HG03103 (cell line): ENCODE measurements at regions not wholly inside any gene's neighbourhood (a gene's known extent, or its start where the extent isn't known, plus 50 kb on each side); places are given as distances from the start of the nearest gene placed in this dataset.

Experiments used
- ATAC-seq: cut with Tn5 transposase; IDR thresholded peaks from one replicate; pipeline ENCODE4 v1.9.1; 2021; ENCODE audit warnings: low read depth; ENCODE audit not compliant: unreplicated experiment

DNA sequence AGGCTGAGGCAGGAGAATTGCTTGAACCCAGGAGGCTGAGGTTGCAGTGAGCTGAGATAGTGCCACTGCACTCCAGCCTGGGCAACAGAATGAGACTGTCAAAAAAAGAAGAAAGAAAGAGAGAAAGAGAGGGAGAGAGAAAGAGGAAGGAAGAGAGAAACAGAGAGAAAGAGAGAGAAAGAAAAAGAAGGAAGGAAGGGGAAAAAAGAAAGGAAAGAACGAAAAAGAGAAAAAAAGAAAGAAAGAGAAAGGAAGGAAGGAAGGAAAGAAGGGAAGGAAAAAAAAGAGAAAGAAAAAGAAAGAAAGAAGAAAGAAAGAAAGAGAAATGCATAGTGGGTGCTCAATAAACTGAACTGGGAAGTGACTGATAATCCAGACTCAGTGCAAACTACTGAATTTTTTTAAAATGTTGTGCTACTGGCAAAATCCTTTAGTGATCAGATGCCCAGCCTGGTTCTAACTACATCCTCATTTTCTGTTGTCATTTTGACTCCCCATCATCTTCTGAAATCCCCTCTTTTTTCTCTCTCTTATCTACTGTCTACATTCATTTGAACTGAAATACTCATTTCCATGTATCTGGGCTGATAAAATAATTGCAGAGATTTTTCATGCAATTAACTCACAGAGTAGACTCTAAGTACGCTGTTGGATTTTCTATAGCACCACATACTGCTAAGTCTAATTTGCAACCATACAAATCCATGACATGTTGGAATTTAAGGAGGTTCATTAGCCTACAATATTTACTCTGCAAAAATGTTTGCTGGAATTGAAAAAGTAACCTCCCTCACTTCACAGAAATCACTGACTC, 85.3 kb upstream of the HIVEP1 start:
- no peak for ATAC-seq

DNA sequence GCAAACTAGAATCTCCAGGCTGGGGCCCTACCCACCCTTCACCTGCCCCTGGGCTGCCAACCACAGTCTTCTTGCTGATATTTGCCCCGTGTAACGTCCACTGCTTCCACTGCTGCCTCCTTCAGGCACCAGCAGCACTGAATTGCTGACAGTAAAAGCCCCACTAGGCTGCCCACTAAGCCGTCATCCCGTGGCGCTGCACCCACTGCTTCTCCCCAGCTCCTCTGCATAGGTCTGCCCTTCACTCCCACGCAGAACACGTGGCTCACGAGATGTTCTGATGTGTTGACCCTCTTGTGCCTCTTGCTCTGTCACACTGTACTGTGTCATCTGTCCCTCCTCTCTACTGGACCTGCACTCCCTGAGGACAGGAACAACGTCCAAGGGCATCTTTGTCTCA, 86.3 kb upstream of the HIVEP1 start:
- ATAC-seq, result no peak

DNA sequence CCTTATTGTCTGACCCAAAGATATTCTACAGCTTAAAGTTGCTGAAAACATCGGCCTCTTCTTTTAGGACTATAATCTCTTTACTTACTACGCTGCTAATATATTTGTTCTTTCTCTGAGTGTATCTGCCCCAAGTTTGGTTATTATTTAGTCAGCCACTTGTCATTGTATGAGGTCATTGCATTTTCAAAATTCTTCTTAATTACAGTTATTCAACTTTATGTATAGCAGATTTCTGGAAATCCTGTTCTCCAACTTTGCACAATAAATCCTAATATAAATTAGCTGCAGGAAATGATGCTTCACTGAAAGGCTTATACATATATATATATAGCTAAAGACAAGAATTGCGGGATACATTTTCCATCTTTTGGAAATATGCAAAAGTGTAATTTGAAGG, 88.5 kb upstream of the HIVEP1 start:
- ATAC-seq, result no peak

DNA sequence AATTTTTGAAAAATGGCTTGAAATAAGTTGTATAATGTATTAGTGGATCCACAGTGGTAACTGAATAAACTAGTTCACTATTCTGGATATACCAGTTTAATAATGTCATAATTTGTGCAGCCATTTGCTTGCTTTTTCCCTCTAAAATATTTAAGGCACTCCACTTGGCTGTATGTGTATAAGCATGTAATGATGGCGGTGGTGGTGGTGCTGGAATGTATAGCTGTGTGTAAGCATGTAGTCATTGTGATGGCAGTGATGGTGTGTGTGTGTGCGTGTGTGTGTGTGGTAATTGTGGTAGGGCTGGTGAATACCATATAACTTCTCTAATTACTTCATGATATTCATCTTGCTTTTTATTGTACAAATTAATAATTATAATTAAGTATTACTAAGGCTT, 89.2 kb upstream of the HIVEP1 start:
- ATAC-seq, result no peak

DNA sequence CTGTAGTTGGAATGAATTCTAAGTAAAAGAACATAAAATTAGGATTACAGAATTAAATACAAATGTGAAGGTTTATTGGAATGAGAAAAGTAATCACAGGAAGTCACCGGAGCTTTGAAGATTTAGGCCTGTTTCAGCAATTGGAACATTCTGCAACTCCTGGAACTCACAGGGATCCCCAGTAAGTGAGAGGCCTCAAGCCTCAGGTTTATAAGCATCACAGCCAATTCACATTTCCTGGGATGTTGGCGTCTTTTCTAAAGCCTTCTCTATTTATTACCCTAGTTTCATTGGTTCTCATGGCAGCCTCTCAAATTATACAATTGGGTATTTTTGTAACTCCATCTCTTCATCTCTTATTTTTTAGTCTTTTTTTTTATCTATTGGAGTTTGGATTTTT, 90.4 kb upstream of the HIVEP1 start:
- no peak for ATAC-seq

DNA sequence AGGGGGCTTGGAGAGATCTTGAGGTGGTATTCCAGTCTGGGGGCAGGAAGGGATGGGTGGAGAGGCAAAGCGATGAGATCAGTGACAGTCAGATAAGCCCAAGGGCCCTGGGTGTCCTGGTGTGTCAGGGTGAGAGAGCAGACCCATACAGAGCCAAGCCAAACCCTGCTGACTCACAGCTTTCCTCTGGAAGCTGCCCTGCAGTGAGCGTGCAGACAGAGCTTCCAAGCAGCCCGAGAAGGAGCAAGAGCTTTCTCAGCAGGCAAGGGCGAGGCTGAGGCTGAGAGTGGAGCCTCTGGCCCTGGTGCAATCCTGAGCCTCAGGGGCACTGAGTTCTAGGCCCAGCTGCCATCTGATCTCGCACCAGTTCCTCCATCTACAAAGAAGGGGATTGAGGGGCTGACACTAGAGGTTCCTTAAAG, 91.1 kb upstream of the HIVEP1 start:
- no peak for ATAC-seq

DNA sequence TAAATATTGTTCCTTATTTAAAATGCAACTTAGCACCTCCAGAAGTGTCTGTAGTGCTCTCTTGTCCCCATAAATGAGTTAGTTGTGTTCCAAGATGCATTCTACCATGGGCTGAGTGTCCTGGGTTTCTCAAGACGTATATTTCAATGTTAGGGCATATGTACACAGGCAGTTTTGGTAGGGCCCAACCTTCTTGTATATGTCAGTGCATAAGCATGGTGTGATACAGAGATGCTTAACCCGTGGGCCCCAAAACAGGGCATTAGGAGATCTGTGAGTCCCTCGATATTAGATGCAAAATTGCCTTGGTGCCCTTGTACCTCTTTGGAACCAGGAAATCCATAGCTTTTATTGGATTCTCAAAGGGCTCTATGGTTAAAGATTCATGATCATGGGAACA, 91.5 kb upstream of the HIVEP1 start:
- no peak for ATAC-seq

DNA sequence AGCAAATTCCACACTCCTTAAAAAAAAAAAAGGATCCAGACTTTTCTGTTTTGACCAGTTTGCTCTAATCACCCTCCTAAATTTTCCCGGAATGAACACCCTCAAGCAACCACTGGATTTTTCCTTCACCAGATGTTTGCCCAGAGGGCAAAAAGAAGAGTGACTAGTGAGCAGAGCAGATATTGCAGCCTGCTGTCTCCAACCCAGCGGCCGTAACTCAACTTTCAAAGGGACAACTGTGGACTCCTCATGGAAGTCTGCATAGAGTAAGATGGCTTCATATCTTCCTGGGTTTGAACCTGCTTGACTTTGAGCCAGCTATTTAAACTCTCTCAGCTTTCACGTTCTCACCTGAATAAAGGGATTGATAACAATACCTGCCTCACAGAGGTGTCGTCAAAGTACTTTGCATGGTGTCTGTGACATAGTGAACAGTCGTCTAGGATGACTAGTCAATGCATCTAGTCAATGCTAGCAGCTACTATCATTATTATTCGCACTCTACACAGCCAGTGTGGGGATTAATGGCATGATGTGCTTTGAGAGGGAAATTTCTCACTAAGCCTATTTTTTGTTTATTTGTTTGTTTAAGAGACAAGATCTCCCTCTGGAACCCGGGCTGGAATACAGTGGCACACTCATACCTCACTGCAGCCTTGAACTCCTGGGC, 92.2 kb upstream of the HIVEP1 start:
- ATAC-seq, result no peak

DNA sequence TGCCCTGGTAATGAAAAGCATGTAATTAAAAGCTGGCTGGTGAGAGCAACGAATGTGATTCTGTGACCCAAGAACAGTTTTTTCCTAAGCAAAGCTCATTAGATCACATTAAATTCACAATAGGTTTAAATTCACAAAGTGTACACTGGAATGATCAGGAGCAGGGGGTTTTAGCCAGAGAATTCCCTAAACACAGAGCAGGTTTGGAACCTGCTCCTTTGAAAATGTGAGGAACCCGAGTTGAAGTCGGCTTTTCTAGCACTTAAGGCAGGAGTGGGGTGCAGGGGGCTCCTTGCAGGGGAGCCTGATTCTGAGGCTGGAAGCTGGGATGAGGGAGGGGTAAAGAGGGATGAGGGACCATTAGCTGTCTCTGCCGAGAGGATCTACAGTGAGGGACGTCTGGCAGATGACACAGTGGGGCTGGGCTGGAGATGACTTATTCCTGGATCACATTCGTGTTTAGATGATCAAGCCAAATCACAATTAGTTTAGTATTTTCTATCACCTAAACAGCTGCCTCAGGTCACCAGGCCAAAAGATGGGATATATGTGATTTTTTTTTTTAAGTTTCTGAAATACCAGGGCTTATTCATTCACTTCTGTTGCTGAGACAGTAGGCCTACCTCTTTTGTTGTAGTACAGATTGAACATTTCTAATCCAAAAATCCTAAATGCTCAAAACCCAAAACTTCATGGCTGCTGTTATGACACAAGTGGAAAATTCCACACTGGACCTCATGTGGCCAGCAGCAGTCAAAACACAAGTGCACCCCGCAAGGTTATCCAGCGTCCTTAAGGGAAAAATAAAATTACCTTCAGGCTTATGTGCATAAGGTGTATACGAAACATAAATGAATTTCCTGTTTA, 93.1 kb upstream of the HIVEP1 start:
- ATAC-seq, result no peak

DNA sequence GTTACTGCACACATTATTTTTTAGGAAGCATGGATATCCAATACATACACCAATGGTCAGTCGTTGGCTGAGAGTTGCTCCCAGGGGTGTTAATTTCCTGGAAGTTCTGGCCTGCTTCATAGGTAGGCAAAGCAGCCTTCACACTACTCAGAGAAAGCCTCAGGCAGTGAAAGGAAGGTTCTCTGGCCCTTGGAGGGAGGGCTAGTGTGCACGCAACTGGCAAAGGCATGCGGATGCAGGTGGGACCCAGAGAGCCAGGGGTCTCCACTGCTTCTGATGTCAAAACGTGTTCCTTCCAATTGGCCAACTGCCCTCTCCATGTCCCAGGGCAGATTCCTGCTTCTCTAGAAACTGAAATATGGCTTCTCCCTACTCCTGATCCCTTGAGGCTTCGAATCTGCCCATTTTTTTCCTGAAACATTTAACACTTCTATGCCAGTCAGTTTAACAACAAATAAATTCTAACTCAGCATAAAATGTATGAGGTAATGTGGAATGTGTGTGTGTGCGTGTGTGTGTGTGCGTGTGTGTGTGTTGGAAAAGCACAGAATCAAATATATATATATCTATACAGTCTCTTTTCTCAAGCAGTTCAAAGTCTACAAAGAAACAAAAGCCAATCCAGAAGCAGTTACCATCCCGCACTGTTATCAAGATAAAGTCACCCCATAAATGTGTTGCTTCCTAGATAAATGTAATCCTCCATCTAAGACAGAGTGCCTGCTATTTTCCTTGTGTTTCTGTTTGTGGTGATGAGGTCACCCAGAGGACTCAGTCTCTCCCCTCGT, 94.0 kb upstream of the HIVEP1 start:
- ATAC-seq, result no peak

DNA sequence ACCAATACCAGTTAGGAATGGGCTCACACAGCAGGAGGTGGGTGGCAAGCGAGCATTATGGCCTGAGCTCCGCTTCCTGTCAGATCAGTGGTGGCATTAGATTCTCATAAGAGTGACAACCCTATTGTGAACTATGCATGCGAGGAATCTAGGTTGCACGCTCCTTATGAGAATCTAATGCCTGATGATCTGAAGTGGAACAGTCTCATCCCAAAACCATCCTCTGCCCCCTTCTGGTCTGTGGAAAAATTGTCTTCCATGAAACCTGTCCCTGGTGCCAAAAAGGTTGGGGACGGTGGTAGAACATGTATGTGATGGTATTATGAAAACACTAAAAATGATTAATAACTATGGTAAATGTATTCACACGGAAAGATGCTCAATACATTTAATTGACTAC, 99.7 kb upstream of the HIVEP1 start:
- ATAC-seq, result no peak

DNA sequence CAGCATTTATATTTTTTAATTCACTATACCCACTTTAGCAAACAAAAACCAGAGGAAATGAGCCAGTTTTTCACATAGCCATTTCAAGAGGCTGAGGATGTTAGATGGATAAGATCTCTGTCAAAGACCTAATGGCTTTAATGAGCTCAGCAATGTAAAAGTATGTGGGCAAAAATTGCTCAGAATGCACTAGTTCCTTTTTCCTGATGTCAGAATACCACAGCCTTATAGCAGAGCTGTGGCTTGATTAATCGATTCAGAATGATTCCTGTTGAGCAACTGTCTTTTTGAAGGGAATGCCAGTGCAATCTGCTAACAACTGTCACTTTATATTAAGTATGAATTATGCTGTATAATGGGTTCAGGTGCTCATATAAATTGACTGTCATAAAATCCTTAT, 100.6 kb upstream of the HIVEP1 start:
- no peak for ATAC-seq

DNA sequence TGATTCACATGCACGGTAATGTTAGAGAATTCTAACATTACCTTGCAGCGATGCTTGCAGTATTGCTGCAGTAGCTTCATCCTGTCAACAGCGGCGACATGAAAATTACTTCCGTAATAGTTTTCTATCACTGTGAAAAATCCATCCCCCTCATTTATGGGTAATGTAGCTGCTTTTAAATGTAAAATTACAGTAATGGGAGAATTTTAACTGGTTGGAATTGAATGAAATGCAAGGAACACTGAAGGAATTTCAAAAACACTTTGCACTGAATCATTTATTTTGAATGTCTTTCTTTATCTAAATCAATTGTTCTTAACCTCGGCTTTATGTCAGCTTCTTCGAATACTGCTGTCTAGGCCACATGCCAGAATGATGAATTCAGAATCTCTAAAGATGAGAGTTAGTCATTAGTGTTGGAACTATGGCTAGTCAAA, 102.4 kb upstream of the HIVEP1 start:
- no peak for ATAC-seq

DNA sequence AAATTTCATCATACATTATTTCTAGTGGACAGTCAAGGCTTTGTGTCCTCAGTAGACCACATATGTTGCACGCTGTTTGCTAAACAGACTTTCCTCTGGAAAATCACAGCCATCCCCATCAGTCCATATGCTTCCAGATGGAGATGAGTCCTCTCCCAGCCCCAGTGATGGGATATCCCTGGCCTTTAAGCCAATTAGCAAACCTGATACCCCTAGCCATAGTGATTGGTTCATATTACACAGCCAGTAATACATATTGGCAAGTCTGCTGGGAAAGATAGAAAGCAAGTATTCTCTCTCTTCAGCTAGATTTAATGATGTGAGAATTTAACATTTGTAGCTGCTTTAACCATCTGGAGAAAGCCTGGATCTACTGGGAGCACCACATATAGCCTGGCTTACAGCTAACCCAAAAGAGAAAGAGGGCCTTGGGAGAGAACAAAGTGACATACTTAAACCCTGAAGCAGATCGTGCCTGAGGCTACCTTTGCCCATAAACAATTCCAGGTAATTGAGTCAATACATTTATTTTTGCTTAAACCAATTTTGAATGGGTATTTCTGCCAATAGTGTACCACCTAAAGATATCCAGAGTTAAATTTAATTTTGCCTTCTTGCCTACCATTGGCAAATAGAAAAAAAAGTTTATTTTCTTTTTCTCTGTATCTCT, 103.5 kb upstream of the HIVEP1 start:
- ATAC-seq, result no peak

DNA sequence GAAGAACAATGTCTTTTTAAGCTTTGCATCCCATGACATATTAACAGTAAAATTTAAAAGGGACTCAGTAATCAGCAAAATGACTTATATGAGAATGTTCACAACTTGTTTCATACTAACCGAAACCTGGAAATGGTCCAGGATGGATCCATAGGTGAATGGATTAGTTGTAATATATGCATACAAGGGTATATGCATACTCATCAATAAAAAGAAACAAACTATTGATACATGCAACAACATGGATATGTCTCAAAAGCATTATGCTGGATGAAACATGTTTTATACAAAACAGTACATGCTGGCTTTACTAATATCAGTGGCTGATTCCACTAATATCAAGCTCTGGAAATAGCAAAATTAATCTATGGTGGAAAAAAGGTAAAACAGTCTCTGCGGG, 108.5 kb upstream of the HIVEP1 start:
- no peak for ATAC-seq

DNA sequence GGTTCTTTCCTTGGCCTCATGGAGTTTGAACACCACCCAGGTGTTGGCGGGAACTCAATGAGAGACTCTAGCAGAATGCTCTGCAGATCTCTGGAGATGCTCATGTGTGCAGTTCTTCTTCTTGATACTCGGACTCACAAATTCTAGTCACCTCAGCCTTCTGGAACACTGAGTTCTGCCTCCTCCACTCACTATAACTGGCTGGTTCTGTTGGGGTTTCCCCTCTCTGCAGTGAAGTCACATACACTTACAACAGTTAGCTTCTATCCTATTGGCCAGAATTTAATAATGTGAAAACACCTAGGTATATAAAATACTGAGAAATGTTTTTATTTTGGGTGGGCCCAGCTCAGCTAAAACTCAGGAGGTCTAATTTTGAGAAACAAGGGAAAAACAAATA, 109.6 kb upstream of the HIVEP1 start:
- no peak for ATAC-seq

DNA sequence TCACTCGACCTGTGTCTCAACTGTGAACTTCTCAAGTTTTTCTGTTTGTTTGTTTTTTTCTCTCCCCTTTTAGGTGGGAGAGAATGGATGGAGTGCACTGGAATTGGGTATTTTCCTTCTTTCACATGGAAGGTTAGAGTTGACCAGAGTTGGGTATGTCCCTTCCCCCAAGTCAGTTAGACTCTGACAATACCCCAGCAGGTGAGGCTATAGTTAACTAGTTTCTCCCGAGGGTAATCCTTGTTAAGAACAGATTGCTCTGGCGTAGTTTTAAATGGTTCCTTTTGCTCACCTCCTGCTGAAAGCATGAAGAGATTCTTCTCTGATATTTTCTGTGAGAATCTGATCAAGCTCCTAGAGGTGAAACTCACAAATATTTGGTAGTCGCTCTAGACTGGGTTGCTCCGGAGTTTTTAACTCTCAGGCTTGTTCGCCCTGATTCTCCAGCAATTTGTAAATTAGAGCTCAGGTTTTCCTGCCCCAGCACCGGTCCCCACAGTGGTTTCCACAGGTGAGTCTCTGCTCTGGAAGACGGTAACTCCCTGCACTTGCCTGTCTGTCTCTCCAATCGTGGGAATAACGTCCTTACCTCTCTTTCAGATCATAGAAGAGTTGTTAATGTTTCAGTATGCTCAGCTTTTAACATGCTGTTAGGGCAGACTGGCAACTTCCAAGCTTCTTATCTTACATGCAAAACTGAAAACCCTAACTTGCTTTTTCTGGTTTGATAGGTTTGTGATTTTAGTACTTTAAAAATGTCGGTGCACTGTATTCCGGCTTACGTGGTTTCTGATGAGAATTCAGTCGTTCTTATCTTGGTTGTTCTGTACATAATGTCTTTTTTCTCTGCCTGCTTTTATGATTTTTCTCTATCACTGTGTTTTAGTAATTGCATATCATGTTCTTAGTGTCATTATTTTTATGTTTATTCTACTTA, 111.2 kb upstream of the HIVEP1 start:
- ATAC-seq, result no peak

DNA sequence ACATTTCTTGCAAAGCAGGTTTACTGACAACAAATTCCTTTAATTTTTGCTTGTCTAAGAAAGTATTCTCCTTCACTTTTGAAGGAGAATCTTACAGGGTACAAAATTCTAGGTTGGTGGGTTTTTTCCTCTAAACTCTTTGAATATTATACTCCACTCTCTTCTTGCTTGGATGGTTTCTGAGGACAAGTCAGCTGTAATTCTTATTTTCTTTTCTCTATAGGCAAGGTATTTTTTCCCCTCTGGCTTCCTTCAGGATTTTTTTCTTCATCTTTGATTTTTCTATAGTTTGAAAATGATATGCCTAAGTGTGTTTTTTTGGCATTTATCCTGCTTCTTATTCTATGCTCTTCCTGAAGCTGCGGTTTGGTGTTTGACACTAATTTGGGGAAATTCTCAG, 112.5 kb upstream of the HIVEP1 start:
- ATAC-seq, result no peak

DNA sequence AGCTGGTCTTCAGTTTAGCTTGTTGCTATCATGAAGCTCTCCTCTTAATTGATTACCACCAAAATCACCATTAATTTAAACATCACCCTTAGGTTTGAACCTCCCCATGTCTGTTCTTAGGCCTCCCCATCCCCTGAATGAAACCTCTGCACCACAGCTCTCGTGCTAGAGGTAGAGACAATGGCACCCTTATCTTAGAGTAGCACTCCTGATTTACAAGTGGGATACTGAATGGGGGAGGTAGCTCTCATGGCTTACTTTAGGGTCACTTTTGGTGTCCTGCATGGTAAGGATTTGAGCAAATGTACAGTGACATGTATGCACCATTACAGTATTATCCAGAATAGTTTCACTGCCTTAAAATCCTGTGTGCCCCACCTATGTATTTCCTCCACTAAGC, 115.6 kb upstream of the ADTRP start:
- no peak for ATAC-seq
